GM19328 (cell line): ENCODE measurements at regions not wholly inside any gene's neighbourhood (a gene's known extent, or its start where the extent isn't known, plus 50 kb on each side); places are given as distances from the start of the nearest gene placed in this dataset.
"Not testable (repeated sequence)": the region's sequence is repeated elsewhere in the genome, so short reads cannot be mapped to it uniquely, and the experiment has no call there.

ENCODE experiments used
- ATAC-seq: cut with Tn5 transposase; IDR thresholded peaks from one replicate; pipeline ENCODE4 v1.9.1; 2021; ENCODE audit warnings: mild to moderate bottlenecking, moderate library complexity; ENCODE audit not compliant: unreplicated experiment

DNA sequence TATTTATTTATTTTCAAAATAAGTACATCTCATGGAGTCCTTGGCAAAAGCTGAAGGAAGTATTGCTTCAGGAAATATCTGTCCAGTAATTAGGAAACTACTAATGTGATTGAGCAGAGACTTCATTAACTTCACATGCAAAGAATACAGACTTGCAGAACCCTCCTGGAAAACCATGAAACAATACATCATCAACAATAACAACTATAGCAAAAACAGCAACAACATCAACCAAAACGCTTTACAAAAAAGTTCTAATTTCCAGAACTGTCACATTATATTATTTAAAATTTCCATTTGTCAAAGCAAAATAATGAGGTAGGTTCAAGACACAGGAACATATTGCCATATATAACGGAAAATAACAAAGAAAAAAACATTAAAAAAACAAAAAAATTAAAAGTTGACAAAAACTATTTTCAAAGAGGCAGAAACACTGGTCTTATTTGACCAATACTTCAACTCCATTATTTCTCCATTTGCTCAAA is 79.8 kb upstream of the TOP3B start:
- ATAC-seq: no peak

GRCh38 chr22:22061085-22062077 is 78.8 kb upstream of the TOP3B start:
- no peak for ATAC-seq

DNA sequence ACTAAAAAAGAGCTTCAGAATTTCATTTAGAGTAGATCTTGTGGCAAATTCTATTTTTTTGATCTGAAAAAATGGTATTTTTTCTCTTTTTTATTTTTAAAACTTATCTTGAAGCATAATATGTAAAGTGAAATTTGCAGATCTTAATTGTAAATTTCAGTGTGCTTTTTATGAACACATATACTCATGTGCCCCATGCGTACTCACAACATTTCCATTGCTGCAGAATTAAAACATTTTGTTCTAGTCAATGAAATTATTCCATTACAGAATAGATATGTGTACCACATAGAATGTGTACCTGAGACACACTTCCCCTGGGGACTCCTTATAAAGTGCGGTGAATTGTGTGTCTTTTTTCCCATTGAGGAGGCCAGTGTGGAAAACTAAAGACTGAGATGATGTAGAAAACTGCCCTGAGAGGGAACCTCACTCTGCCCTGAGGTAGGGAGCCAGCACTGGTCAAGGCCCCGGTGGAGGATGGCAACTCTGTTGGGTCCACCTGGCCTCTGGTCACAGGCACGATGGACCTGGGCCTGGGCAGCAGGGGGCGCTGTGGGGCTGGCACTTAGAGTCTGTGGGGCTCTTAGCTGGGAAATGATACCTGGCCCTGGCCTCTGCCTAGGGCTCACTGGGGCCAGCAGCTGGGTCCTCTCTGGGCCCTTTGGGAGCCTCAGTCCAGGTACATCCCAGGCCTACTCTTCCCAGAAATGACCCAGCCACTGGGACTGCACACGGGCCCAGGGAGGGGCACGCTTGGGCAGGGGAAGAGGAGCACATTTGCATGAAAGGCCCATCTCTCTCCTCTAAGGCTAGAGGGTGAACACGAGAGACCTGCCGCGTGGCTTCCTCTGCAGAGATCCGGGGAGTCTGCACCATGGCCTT is 77.9 kb upstream of the TOP3B start:
- no peak for ATAC-seq

GRCh38 chr22:22059291-22060002 is 76.9 kb upstream of the TOP3B start:
- ATAC-seq: no peak

- no peak for ATAC-seq
Measured at GRCh38 chr22:22058633-22059290, 76.2 kb upstream of the TOP3B start.

- ATAC-seq: no peak
Measured at GRCh38 chr22:22057617-22058378, 75.2 kb upstream of the TOP3B start.

DNA sequence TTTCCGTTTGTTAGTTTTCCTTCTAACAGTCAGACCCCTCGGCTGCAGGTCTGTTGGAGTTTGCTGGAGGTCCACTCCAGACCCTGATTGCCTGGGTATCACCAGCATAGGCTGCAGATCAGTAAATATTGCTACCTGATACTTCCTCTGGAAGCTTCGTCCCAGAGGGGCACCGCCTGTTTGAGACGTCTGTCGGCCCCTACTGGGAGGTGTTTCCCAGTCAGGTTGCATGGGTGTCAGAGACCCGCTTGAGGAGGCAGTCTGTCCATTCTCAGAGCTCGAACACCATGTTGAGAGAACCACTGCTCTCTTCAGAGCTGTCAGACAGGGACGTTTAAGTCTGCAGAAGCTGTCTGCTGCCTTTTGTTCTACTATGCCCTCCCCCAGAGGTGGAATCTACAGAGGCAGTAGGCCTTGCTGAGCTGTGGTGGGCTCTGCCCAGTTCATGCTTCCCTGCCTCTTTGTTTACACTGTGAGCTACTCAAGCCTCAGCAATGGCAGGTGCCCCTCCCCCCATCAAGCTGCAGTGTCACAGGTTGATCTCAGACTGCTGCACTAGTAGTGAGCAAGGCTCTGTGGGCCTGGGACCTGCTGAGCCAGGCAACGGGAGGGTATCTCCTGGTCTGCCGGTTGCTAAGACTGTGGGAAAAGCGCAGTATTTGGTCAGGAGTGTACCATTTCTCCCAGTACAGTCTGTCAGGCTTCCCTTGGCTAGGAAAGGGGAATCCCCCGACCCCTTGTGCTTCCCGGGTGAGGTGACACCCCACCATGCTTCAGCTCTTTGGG is 74.4 kb upstream of the TOP3B start:
- not testable (repeated sequence) for ATAC-seq

DNA sequence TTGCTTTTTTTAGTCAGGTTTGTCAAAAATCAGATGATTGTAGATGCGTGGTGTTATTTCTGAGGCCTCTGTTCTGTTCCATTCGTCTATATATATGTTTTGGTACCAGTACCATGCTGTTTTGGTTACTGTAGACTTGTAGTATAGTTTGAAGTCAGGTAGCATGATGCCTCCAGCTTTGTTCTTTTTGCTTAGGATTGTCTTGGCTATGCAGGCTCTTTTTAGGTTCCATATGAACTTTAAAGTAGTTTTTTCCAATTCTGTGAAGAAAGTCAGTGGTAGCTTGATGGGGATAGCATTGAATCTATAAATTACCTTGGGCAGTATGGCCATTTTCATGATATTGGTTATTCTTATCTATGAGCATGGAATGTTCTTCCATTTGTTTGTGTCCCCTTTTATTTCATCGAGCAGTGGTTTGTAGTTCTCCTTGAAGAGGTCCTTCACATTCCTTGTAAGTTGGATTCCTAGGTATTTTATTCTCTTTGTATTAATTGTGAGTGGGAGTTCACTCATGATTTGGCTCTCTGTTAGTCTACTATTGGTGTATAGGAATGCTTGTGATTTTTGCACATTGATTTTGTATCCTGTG is 70.1 kb upstream of the TOP3B start:
- ATAC-seq: not testable (repeated sequence)

GRCh38 chr22:22051032-22051431 is 68.4 kb upstream of the TOP3B start:
- ATAC-seq: not testable (repeated sequence)

DNA sequence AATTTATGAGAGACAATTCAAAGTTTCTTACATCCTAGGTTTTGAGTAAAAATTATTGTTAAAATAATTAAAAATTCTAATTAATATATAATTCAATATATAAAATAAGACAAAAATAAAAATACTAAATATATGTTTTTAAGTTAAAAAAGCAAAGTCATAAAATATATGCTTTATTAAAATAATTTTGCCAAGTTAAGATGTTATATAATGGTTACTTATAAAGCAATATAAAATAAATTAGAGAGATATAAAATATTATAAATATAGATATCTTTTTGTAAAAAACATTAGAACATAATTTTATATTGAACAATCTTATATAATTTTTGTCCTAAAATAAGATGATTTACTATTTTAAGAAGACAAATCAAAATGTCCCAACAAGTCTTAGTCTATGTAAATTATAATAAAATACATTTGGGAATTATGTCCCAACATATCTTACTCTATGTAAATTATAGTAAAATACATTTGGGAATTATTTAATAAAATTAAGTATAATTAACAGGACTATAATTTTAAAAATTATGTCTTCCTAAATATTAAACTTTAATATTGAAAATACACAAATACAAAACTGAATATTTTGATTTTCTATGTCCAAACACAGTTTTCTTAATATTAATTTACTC is 67.7 kb upstream of the TOP3B start:
- no peak for ATAC-seq

DNA sequence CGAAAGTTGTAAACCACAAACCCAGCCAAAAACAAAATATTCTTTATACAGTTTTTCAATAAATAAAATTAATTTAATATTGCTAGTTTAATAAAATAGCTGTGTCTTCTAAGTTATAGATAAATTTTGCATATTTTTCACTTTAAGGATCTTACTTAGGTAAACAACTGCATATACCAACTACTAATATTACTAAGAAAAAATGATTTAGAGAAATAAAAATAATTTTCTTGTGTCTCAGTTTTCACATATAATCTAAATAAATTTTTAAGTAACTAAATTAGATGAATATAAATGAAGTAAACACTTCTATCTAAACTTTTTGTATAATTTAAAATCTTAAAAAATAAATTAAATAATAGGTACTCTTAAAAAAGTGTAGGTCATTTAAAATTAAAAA is 67.1 kb upstream of the TOP3B start:
- ATAC-seq: no peak

- no peak for ATAC-seq
Measured at GRCh38 chr22:22048981-22049531, 66.5 kb upstream of the TOP3B start.

DNA sequence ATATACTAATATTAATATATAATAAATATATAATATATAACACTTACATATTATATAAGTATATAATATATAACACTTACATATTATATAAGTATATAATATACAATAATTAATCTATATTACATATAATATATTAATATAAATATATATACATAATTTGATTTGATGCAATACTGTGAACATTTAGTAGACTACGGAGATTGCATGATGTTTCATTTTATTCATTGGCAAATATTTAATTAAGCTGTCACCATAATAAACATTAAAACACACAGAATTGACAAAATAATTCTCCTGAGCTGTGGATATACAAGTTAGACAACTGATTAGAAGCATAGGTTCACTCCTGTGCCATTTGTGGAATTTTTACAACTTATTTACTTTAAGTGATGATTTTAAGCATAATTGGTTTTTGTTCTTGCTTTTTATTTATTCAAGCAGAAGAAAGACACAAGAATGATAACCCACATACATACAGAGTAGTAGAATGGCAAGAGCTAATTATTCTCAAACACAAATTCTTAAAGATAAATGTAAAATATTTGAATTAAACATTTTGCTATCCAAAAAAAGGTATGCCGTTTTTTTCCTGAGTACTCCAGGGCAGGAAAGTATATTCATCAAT is 65.8 kb upstream of the TOP3B start:
- no peak for ATAC-seq

DNA sequence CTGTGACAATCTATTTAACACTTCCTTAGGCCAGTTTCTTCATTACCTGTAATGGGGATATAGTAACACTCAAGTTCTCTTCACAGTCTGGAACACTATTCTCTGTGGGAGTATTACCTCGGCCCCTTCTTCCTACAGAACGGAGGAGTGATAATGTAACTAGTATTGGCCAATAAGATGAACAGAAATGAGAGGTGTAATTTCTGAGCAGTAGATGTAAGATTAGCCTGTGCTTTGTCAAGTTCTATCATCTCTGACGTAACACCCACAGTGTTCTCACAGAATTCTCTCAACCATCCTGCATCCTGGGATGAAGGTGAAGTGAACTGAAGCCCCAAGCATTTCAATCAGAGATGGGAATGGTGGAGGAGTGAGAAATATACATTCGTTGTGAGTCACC is 65.2 kb upstream of the TOP3B start:
- ATAC-seq: no peak

- no peak for ATAC-seq
Measured at GRCh38 chr22:22047266-22047665, 64.7 kb upstream of the TOP3B start.

- no peak for ATAC-seq
Measured at GRCh38 chr22:22046370-22046769, 63.8 kb upstream of the TOP3B start.
